ENCODE measurements at regions not wholly inside any gene's neighbourhood (a gene's known extent, or its start where the extent isn't known, plus 50 kb on each side); places are given as distances from the start of the nearest gene placed in this dataset.

DNA sequence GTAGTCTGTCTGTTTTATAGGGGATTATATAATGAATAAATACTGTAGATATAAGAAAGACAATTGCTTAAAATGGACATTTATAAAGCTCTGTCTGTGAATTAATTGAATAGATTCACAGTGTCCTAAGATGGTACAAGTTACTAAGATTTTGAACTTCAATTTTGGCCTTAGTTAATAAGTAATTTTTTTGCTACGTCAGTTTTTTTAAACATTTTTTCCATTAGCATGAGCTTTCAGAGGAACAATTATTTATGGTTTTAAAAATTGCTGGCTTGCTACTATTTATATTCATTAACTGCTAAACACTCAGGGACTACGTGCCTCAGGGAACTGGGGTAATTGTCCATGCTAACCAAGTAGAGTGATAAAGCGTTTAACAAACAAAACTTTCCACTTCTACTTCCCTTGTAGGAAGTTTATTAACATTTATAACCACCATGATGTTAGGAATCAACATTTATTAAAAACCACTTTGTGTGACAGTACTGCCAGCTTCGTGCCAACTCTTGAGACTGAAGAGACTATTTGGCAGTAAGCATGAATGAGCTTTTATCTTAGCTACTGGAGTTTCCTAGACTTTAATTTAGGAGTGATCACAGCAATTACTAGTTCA lies 65.4 kb upstream of the PTGS2 start (continued):
- no peak for TF ChIP-seq GATAD2A (IDR thresholded peaks at IDR 0.05)
- no peak for TF ChIP-seq ZNF134 (CRISPR knock-in tag; conservative IDR thresholded peaks at IDR 0.05)
- TF ChIP-seq ZKSCAN1 (IDR thresholded peaks at IDR 0.05; ENCODE audit: low read depth, low read length) = no peak
- TF ChIP-seq, protein P1, sequence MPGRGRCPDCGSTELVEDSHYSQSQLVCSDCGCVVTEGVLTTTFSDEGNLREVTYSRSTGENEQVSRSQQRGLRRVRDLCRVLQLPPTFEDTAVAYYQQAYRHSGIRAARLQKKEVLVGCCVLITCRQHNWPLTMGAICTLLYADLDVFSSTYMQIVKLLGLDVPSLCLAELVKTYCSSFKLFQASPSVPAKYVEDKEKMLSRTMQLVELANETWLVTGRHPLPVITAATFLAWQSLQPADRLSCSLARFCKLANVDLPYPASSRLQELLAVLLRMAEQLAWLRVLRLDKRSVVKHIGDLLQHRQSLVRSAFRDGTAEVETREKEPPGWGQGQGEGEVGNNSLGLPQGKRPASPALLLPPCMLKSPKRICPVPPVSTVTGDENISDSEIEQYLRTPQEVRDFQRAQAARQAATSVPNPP (IDR thresholded peaks at IDR 0.05; ENCODE audit: borderline replicate concordance, insufficient read depth, insufficient read length) = no peak
- peak; percentile 23; the same call in 1 of the 2 replicates for TF ChIP-seq MAFG (tag; conservative IDR thresholded peaks at IDR 0.05)
- TF ChIP-seq ZNF316 (IDR thresholded peaks at IDR 0.05) = peak; percentile 59
- no peak for TF ChIP-seq HDAC2 (IDR thresholded peaks at IDR 0.05)
- TF ChIP-seq GABPB1 (CRISPR knock-in tag; IDR thresholded peaks at IDR 0.05) = no peak
- TF ChIP-seq RNF2 (IDR thresholded peaks at IDR 0.05) = no peak
- TF ChIP-seq, protein P2, sequence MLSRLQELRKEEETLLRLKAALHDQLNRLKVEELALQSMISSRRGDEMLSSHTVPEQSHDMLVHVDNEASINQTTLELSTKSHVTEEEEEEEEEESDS (CRISPR knock-in tag; IDR thresholded peaks at IDR 0.05) = no peak
- peak; percentile 32; the same call in 1 of the 2 replicates for TF ChIP-seq C11orf30 (IDR thresholded peaks at IDR 0.05; ENCODE audit: low read depth)
- TF ChIP-seq, protein P3, sequence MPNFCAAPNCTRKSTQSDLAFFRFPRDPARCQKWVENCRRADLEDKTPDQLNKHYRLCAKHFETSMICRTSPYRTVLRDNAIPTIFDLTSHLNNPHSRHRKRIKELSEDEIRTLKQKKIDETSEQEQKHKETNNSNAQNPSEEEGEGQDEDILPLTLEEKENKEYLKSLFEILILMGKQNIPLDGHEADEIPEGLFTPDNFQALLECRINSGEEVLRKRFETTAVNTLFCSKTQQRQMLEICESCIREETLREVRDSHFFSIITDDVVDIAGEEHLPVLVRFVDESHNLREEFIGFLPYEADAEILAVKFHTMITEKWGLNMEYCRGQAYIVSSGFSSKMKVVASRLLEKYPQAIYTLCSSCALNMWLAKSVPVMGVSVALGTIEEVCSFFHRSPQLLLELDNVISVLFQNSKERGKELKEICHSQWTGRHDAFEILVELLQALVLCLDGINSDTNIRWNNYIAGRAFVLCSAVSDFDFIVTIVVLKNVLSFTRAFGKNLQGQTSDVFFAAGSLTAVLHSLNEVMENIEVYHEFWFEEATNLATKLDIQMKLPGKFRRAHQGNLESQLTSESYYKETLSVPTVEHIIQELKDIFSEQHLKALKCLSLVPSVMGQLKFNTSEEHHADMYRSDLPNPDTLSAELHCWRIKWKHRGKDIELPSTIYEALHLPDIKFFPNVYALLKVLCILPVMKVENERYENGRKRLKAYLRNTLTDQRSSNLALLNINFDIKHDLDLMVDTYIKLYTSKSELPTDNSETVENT (CRISPR knock-in tag; IDR thresholded peaks at IDR 0.05) = no peak
- TF ChIP-seq TAF1 (IDR thresholded peaks at IDR 0.05; ENCODE audit: control insufficient read depth, extremely low read depth, insufficient read depth, low read length, severe bottlenecking) = no peak
- no peak for TF ChIP-seq NR4A1 (CRISPR knock-in tag; IDR thresholded peaks at IDR 0.05)
- no peak for TF ChIP-seq NR4A1 (tag; IDR thresholded peaks at IDR 0.05)
- TF ChIP-seq MAFK (IDR thresholded peaks at IDR 0.05; ENCODE audit: low read length) = no peak
- no peak for TF ChIP-seq WHSC1 (IDR thresholded peaks at IDR 0.05; ENCODE audit: low read length)

All from K562 (cell line).